H1 (cell line): ENCODE measurements at regions not wholly inside any gene's neighbourhood (a gene's known extent, or its start where the extent isn't known, plus 50 kb on each side); places are given as distances from the start of the nearest gene placed in this dataset.
A peak's percentile ranks its signal among the peaks of the same experiment; 100 is the strongest.
"Not testable (repeated sequence)": the region's sequence is repeated elsewhere in the genome, so short reads cannot be mapped to it uniquely, and the experiment has no call there.

ENCODE experiments used
- CTCF ChIA-PET: fragments of 300-600 bp; sonication (Branson Sonifier 250); formaldehyde crosslinking; loops from one replicate; lab custom pipeline; 2021; ENCODE audit not compliant: partially characterized antibody; lab: Charles Lee
- POLR2A ChIA-PET: fragments of 300-600 bp; sonication (Branson Sonifier 250); formaldehyde crosslinking; loops from one replicate; lab custom pipeline; 2021; ENCODE audit warnings: inconsistent platforms; ENCODE audit not compliant: partially characterized antibody; lab: Charles Lee
- DNase-seq, 2 experiments: peaks; one replicate each; pipeline versions ENCODE4 v3.0.0 to v3.0.0-alpha.2; 2010 to 2022; ENCODE audit warnings: low spot score in 2 of 2, low read depth in 1 of 2, mixed read lengths in 1 of 2
- FAIRE-seq: peaks from 2 replicates; lab custom pipeline; 2011; peaks lifted over from hg19 to GRCh38; lab: Jason Lieb, UNC
- H2AFZ ChIP-seq: 2 replicates; pipeline ENCODE4 v1.8.1; 2012; ENCODE audit warnings: low read length, inconsistent platforms
- H2AK5ac ChIP-seq: 2 replicates; pipeline ENCODE4 v1.6.1; 2013; ENCODE audit warnings: low read depth, low read length
- H2BK120ac ChIP-seq: replicated peaks from 2 replicates; pipeline ENCODE3; 2013; ENCODE audit warnings: low read depth, low read length, inconsistent platforms
- H2BK12ac ChIP-seq: 2 replicates; pipeline ENCODE4 v1.6.1; 2013; ENCODE audit warnings: low read depth, low read length
- H2BK15ac ChIP-seq: 2 replicates; pipeline ENCODE4 v1.6.1; 2013; ENCODE audit warnings: low read length
- H2BK20ac ChIP-seq: 2 replicates; pipeline ENCODE4 v1.6.1; 2013; ENCODE audit warnings: low read length
- H2BK5ac ChIP-seq: 2 replicates; pipeline ENCODE4 v1.6.1; 2013; ENCODE audit warnings: low read depth, low read length
- H3K14ac ChIP-seq: 2 replicates; pipeline ENCODE4 v1.6.1; 2013; ENCODE audit warnings: inconsistent platforms; ENCODE audit not compliant: insufficient read length
- H3K18ac ChIP-seq: 2 replicates; pipeline ENCODE4 v1.6.1; 2013; ENCODE audit warnings: low read length; ENCODE audit errors: extremely low read depth
- H3K23ac ChIP-seq: 2 replicates; pipeline ENCODE4 v1.6.1; 2013; ENCODE audit warnings: inconsistent platforms; ENCODE audit not compliant: insufficient read length
- H3K23me2 ChIP-seq: 2 replicates; pipeline ENCODE4 v1.6.1; 2013; ENCODE audit warnings: low read depth, low read length
- H3K27ac ChIP-seq: 2 replicates; pipeline ENCODE4 v1.6.1; 2011; ENCODE audit warnings: low read depth, low read length, inconsistent platforms
- H3K27me3 ChIP-seq, 4 experiments: replicated peaks in 1 of 4; 1 replicate in 1 of 4; 2 replicates in 3 of 4; pipeline versions ENCODE4 v1.6.1 to v1.8.1; 2011 to 2013; ENCODE audit warnings: low read length in 3 of 4, mild to moderate bottlenecking in 3 of 4, inconsistent platforms in 2 of 4, mixed read lengths in 2 of 4, moderate library complexity in 1 of 4; ENCODE audit not compliant: control insufficient read depth in 3 of 4, insufficient read depth in 3 of 4; ENCODE audit errors: extremely low read depth in 1 of 4
- H3K36me3 ChIP-seq, 4 experiments: 2 replicates each; pipeline versions ENCODE4 v1.6.1 to v1.8.1; 2011 to 2013; ENCODE audit warnings: mild to moderate bottlenecking in 4 of 4, low read length in 3 of 4, moderate library complexity in 2 of 4, control low read depth in 1 of 4, inconsistent platforms in 1 of 4; ENCODE audit not compliant: insufficient read depth in 4 of 4, control insufficient read depth in 2 of 4
- H3K4ac ChIP-seq: replicated peaks from 2 replicates; pipeline ENCODE3; 2013; ENCODE audit warnings: low read length, low read depth, mixed read lengths, inconsistent platforms; ENCODE audit not compliant: insufficient read length
- H3K4me1 ChIP-seq, 4 experiments: replicated peaks in 1 of 4; 1 replicate in 1 of 4; 2 replicates in 3 of 4; pipeline versions ENCODE4 v1.6.1 to v1.8.1; 2011 to 2013; ENCODE audit warnings: low read length in 3 of 4, inconsistent platforms in 2 of 4, mixed read lengths in 1 of 4; ENCODE audit not compliant: insufficient read depth in 4 of 4, control insufficient read depth in 3 of 4
- H3K4me2 ChIP-seq, 2 experiments: 2 replicates each; pipeline versions ENCODE4 v1.6.1 to v1.8.1; 2011 to 2013; ENCODE audit warnings: low read depth in 2 of 2, low read length in 2 of 2, control low read depth in 1 of 2, inconsistent platforms in 1 of 2, mild to moderate bottlenecking in 1 of 2; ENCODE audit not compliant: insufficient read depth in 1 of 2
- H3K4me3 ChIP-seq, 4 experiments: fragments of 200-600, 300-600 bp in 1 of 4; sonication (generic), shearing (Covaris generic), sonication (Bioruptor Twin) in 1 of 4; 2 replicates each; pipeline versions ENCODE4 v1.5.1 to v1.8.1; 2011 to 2016; ENCODE audit warnings: low read length in 4 of 4, low read depth in 3 of 4, control low read depth in 2 of 4, inconsistent platforms in 2 of 4, mild to moderate bottlenecking in 2 of 4, mixed read lengths in 1 of 4, moderate library complexity in 1 of 4; ENCODE audit not compliant: insufficient read depth in 2 of 4; ENCODE audit errors: extremely low read depth in 1 of 4
- H3K56ac ChIP-seq: replicated peaks from 2 replicates; pipeline ENCODE3; 2013; ENCODE audit warnings: low read depth, mild to moderate bottlenecking, mixed read lengths, low read length, inconsistent platforms; ENCODE audit not compliant: insufficient read length
- H3K79me1 ChIP-seq: 2 replicates; pipeline ENCODE4 v1.6.1; 2013; ENCODE audit warnings: low read depth, low read length, control low read depth
- H3K79me2 ChIP-seq, 2 experiments: 2 replicates each; pipeline versions ENCODE4 v1.6.1 to v1.8.1; 2012 to 2013; ENCODE audit warnings: low read length in 2 of 2, mild to moderate bottlenecking in 2 of 2, inconsistent platforms in 1 of 2; ENCODE audit not compliant: insufficient read depth in 2 of 2, control insufficient read depth in 1 of 2
- H3K9ac ChIP-seq, 4 experiments: replicated peaks in 1 of 4; 1 replicate in 1 of 4; 2 replicates in 3 of 4; pipeline versions ENCODE4 v1.6.1 to v1.8.1; 2011 to 2013; ENCODE audit warnings: low read depth in 3 of 4, low read length in 3 of 4, control low read depth in 2 of 4, mild to moderate bottlenecking in 2 of 4, moderate library complexity in 2 of 4, inconsistent platforms in 1 of 4; ENCODE audit errors: extremely low read depth in 1 of 4
- H3K9me3 ChIP-seq, 2 experiments: 2 replicates each; pipeline versions ENCODE4 v1.6.1 to v1.8.1; 2012 to 2013; ENCODE audit warnings: mild to moderate bottlenecking in 2 of 2, moderate library complexity in 2 of 2, control low read depth in 1 of 2, inconsistent platforms in 1 of 2, low read depth in 1 of 2, low read length in 1 of 2, mixed read lengths in 1 of 2; ENCODE audit not compliant: insufficient read depth in 2 of 2
- H4K20me1 ChIP-seq, 2 experiments: replicated peaks in 1 of 2; 2 replicates each; pipeline versions ENCODE3 to v1.8.1; 2011 to 2013; ENCODE audit warnings: inconsistent platforms in 2 of 2, low read length in 2 of 2, mild to moderate bottlenecking in 1 of 2; ENCODE audit not compliant: insufficient read depth in 2 of 2, control insufficient read depth in 1 of 2
- H4K5ac ChIP-seq: 2 replicates; pipeline ENCODE4 v1.6.1; 2013; ENCODE audit warnings: low read length, low read depth, mixed read lengths, inconsistent platforms; ENCODE audit not compliant: insufficient read length
- H4K8ac ChIP-seq: 2 replicates; pipeline ENCODE4 v1.8.0; 2013; ENCODE audit warnings: mild to moderate bottlenecking, moderate library complexity, low read length, inconsistent platforms; ENCODE audit not compliant: insufficient read depth; ENCODE audit errors: extremely low read depth
- H4K91ac ChIP-seq: replicated peaks from 2 replicates; pipeline ENCODE3; 2013; ENCODE audit warnings: low read length, mixed read lengths, inconsistent platforms; ENCODE audit not compliant: insufficient read length
- WGBS, 2 experiments: shearing (Covaris generic) in 1 of 2; methylation state at CpG; one replicate each; pipeline versions ENCODE4 v1.1.6 to v1.1.7; 2013 to 2015; ENCODE audit warnings: low lambda C conversion rate in 2 of 2, mixed read lengths in 2 of 2, inconsistent platforms in 1 of 2, low coverage in 1 of 2, missing lambda C conversion rate in 1 of 2; ENCODE audit not compliant: insufficient replicate concordance in 2 of 2, insufficient coverage in 1 of 2, insufficient read length in 1 of 2; ENCODE audit errors: extremely low coverage in 1 of 2, missing lambda C conversion rate in 1 of 2; 5-methylcytosine and 5-hydroxymethylcytosine counted together
- TF ChIP-seq, protein P1 (sequence below): IDR thresholded peaks from 2 replicates; pipeline ENCODE4 v1.6.1; 2012; ENCODE audit warnings: inconsistent platforms

DNA sequence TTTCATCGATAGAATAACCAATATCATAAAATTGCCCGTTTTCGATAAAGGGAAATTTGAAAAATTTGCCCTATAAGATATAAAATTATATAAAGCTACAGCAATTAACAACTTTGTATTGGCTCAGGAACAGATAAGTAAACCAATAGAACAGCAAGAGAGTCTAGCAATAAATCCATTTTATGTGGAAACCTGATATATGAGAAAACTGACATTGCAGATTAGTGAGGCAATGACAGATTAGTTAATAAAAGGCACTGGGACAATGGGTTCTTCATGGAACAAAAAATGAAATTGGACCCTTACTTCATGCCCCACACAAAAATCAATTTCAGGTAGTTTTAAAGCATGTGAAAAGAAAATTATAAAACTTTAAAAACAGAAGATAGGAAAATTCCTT lies 169.9 kb upstream of the ST6GALNAC5 start (continued):
- TF ChIP-seq, protein P1, sequence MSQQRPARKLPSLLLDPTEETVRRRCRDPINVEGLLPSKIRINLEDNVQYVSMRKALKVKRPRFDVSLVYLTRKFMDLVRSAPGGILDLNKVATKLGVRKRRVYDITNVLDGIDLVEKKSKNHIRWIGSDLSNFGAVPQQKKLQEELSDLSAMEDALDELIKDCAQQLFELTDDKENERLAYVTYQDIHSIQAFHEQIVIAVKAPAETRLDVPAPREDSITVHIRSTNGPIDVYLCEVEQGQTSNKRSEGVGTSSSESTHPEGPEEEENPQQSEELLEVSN = no peak

GRCh38 chr1:76699646-76700045 lies 167.6 kb upstream of the ST6GALNAC5 start:
- H3K79me2 ChIP-seq, H3K14ac ChIP-seq, H3K4ac ChIP-seq, H4K5ac ChIP-seq, H3K4me2 ChIP-seq, H3K18ac ChIP-seq, H3K23ac ChIP-seq, H3K4me1 ChIP-seq, H2AFZ ChIP-seq, H2BK120ac ChIP-seq, H3K9me3 ChIP-seq, H3K36me3 ChIP-seq, H3K27ac ChIP-seq, H2BK5ac ChIP-seq, H4K8ac ChIP-seq, H3K9ac ChIP-seq, H3K79me1 ChIP-seq, POLR2A ChIA-PET, H3K4me3 ChIP-seq, H4K91ac ChIP-seq, H3K27me3 ChIP-seq, DNase-seq, CTCF ChIA-PET, H2AK5ac ChIP-seq, H4K20me1 ChIP-seq, H3K56ac ChIP-seq, H2BK20ac ChIP-seq, H2BK15ac ChIP-seq, H3K23me2 ChIP-seq, H2BK12ac ChIP-seq: not testable (repeated sequence)
- peak; percentile 55 for FAIRE-seq
- WGBS, 2 experiments = 97% methylated on average over 20 of the region's 21 CpGs; no CpG with 5 or more reads in 1 of the 2 experiments
